ENCODE measurements at regions not wholly inside any gene's neighbourhood (a gene's known extent, or its start where the extent isn't known, plus 50 kb on each side); places are given as distances from the start of the nearest gene placed in this dataset.
A peak's percentile ranks its signal among the peaks of the same experiment; 100 is the strongest.

DNA sequence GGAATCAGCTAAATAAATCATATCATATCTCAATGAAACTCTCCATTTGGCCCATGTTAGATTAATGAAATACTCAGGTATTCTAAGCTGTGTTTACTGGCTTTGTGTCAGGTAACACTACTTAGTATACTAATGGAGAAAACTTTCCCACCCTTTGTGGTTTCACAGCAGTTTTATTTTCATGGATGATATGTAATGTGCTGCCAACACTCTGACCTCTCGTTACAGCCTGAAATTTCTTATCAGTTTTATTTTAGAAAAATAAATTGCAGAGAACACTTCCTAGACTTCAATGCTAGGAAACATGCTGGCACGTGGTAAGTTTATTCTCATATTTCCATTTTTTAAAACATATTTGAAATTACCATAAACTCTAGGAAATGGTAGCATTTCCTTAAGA lies 758.9 kb downstream of the LIG4 start:
- Mint-ChIP-seq H3K36me3 (ENCODE audit: insufficient read depth, unreplicated experiment) (no peaks in the 10 kb centered on the region), H3K4me3 (ENCODE audit: unreplicated experiment) (no peak overlapping the region), H3K9me3 (ENCODE audit: unreplicated experiment) (peaks cover 9% of the 10 kb centered on the region), H3K4me1 (ENCODE audit: insufficient read depth, unreplicated experiment) (no peaks in the 10 kb centered on the region), H3K27ac (ENCODE audit: low read depth, unreplicated experiment) (no peak overlapping the region), H3K27me3 (ENCODE audit: insufficient read depth, unreplicated experiment) (no peaks in the 10 kb centered on the region)
- no peak for DNase-seq (ENCODE audit: unreplicated experiment)
- no TSS peak for BruUV-seq (replicated peaks)
- TF ChIP-seq, protein P1, sequence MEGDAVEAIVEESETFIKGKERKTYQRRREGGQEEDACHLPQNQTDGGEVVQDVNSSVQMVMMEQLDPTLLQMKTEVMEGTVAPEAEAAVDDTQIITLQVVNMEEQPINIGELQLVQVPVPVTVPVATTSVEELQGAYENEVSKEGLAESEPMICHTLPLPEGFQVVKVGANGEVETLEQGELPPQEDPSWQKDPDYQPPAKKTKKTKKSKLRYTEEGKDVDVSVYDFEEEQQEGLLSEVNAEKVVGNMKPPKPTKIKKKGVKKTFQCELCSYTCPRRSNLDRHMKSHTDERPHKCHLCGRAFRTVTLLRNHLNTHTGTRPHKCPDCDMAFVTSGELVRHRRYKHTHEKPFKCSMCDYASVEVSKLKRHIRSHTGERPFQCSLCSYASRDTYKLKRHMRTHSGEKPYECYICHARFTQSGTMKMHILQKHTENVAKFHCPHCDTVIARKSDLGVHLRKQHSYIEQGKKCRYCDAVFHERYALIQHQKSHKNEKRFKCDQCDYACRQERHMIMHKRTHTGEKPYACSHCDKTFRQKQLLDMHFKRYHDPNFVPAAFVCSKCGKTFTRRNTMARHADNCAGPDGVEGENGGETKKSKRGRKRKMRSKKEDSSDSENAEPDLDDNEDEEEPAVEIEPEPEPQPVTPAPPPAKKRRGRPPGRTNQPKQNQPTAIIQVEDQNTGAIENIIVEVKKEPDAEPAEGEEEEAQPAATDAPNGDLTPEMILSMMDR (IDR thresholded peaks at IDR 0.05; ENCODE audit: unreplicated experiment) = no peak
- CTCF ChIA-PET = interaction anchor here (0.5 to 0.7 kb wide), 3 partner anchors 71 to 380 kb away, joined by 3 read pairs; no protein-coding TSS in a partner anchor
- intact Hi-C loops (cut with micrococcal nuclease) = no loop called here
- POLR2A ChIA-PET = no interaction called here

DNA sequence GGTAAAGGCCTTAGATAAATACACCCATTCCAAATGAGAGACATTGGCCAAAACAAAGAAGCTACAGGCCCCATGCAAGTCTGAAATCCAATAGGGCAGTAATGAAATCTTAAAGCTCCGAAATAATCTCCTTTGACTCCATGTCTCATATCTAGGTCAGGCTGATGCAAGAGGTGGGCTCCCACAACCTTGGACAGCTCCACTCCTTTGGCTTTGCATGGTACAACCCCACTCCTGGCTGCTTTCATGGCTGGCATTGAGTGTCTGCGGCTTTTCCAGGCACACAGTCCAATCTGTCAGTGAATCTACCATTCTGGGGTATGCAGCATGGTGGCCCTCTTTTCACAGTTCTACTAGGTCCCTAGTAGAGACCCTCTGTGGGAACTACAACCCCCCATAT lies 762.5 kb downstream of the LIG4 start:
- no peaks in the 10 kb centered on the region for H3K27me3 Mint-ChIP-seq (ENCODE audit: insufficient read depth, unreplicated experiment)
- intact Hi-C loops (cut with micrococcal nuclease) = no loop called here

DNA sequence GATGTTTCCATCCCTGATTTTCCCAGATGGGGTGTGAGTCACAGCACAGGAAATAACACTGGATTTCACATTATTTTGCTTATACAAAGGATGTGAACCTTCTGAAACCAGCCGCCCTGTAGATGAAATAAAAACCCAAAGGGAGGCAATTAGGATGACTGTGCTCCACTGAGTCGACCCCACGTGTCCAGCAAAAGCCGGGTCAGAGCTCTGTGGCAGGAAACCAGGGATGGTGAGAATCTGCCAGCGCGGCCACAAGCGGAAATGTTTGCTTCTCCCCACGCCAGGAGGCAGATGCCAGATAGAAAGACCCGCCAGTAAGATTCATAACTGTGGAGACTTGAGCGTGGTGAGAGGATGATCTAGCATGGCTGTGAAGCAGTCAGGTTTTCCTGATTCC lies 764.4 kb downstream of the LIG4 start:
- no peaks in the 10 kb centered on the region for H3K27me3 Mint-ChIP-seq (ENCODE audit: insufficient read depth, unreplicated experiment)
- no peak overlapping the region for H3K4me3 Mint-ChIP-seq (ENCODE audit: unreplicated experiment)
- H3K27ac Mint-ChIP-seq (ENCODE audit: low read depth, unreplicated experiment) = no peak overlapping the region
- TF ChIP-seq, protein P1 (IDR thresholded peaks at IDR 0.05; ENCODE audit: unreplicated experiment) = no peak
- peaks cover 7% of the 10 kb centered on the region for H3K4me1 Mint-ChIP-seq (ENCODE audit: insufficient read depth, unreplicated experiment)
- ChIA-PET POLR2A (no interaction called here), CTCF (interaction anchor here (0.6 kb wide), 1 partner anchor 9 kb away, joined by 3 read pairs; no protein-coding TSS in a partner anchor)
- DNase-seq (ENCODE audit: unreplicated experiment) = peak; percentile 85
- no peaks in the 10 kb centered on the region for H3K36me3 Mint-ChIP-seq (ENCODE audit: insufficient read depth, unreplicated experiment)
- intact Hi-C loops (cut with micrococcal nuclease) = no loop called here
- peaks cover 32% of the 10 kb centered on the region for H3K9me3 Mint-ChIP-seq (ENCODE audit: unreplicated experiment)
- BruUV-seq (replicated peaks) = no TSS peak

More for the DNA sequence above, 762.5 kb downstream of the LIG4 start:
- H3K4me1 Mint-ChIP-seq (ENCODE audit: insufficient read depth, unreplicated experiment) = peaks cover 7% of the 10 kb centered on the region
- H3K9me3 Mint-ChIP-seq (ENCODE audit: unreplicated experiment) = peaks cover 24% of the 10 kb centered on the region
- TF ChIP-seq, protein P1 (IDR thresholded peaks at IDR 0.05; ENCODE audit: unreplicated experiment) = no peak
- no peak overlapping the region for H3K4me3 Mint-ChIP-seq (ENCODE audit: unreplicated experiment)
- no peak for DNase-seq (ENCODE audit: unreplicated experiment)
- no peaks in the 10 kb centered on the region for H3K36me3 Mint-ChIP-seq (ENCODE audit: insufficient read depth, unreplicated experiment)
- CTCF ChIA-PET = interaction anchor here (0.6 kb wide), 1 partner anchor 126 kb away, joined by 3 read pairs; no protein-coding TSS in a partner anchor
- POLR2A ChIA-PET = no interaction called here
- no TSS peak for BruUV-seq (replicated peaks)
- no peak overlapping the region for H3K27ac Mint-ChIP-seq (ENCODE audit: low read depth, unreplicated experiment)

DNA sequence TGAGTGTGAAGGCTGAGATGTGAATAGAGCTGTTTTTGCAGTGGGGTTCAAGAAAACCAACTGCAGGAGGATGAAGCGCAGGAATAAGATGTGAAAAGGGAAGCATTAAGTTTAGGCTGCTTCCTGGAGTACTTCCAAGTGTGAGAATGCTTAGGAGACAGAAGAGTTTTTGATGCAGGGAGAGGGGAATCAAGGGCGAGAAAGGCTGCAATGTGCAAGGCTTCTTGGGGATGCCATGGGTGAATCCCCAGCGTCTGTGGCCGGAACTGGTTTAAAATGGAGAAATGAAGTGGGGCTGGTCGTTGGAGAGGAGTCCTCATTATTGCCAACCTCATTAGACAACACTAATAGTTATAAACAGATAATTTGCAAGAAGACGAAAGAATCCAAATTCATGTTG lies 764.9 kb downstream of the LIG4 start:
- DNase-seq (ENCODE audit: unreplicated experiment) = peak; percentile 14
- TF ChIP-seq, protein P1 (IDR thresholded peaks at IDR 0.05; ENCODE audit: unreplicated experiment) = no peak
- peaks cover 7% of the 10 kb centered on the region for H3K4me1 Mint-ChIP-seq (ENCODE audit: insufficient read depth, unreplicated experiment)
- no peaks in the 10 kb centered on the region for H3K36me3 Mint-ChIP-seq (ENCODE audit: insufficient read depth, unreplicated experiment)
- no TSS peak for BruUV-seq (replicated peaks)
- no peak overlapping the region for H3K27ac Mint-ChIP-seq (ENCODE audit: low read depth, unreplicated experiment)
- no peaks in the 10 kb centered on the region for H3K27me3 Mint-ChIP-seq (ENCODE audit: insufficient read depth, unreplicated experiment)
- ChIA-PET CTCF (no interaction called here), POLR2A (no interaction called here)
- intact Hi-C loops (cut with micrococcal nuclease) = no loop called here
- H3K4me3 Mint-ChIP-seq (ENCODE audit: unreplicated experiment) = no peak overlapping the region
- H3K9me3 Mint-ChIP-seq (ENCODE audit: unreplicated experiment) = peaks cover 32% of the 10 kb centered on the region

All from MCF 10A (cell line).